Activated CD4-positive, alpha-beta T cell treated with anti-CD3 and anti-CD28 coated beads, Interleukin-2, amount 10 ng/mL, durations not matched to agents 24 days and 14 days (primary cell): ENCODE measurements at regions not wholly inside any gene's neighbourhood (a gene's known extent, or its start where the extent isn't known, plus 50 kb on each side); places are given as distances from the start of the nearest gene placed in this dataset.

Source experiments
- DNase-seq: peaks from one replicate; pipeline ENCODE4 v3.0.0; 2022
- H3K27ac Mint-ChIP-seq: one replicate; pipeline ENCODE4 v1.8.0; 2022; ENCODE audit warnings: mild to moderate bottlenecking, mixed read lengths
- H3K27me3 Mint-ChIP-seq: one replicate; pipeline ENCODE4 v1.8.0; 2022; ENCODE audit warnings: mixed read lengths
- H3K36me3 Mint-ChIP-seq: one replicate; pipeline ENCODE4 v1.8.0; 2022; ENCODE audit warnings: low read depth, mild to moderate bottlenecking, mixed read lengths
- H3K4me1 Mint-ChIP-seq: one replicate; pipeline ENCODE4 v1.8.0; 2021; ENCODE audit warnings: mixed read lengths
- H3K4me3 Mint-ChIP-seq: one replicate; pipeline ENCODE4 v1.8.0; 2022; ENCODE audit warnings: mild to moderate bottlenecking, moderate library complexity, mixed read lengths
- H3K9me3 Mint-ChIP-seq: one replicate; pipeline ENCODE4 v1.8.0; 2021; ENCODE audit warnings: mixed read lengths
- intact Hi-C: fragments of 100-400 bp; cut with micrococcal nuclease; formaldehyde crosslinking; loops from one replicate; pipeline ENCODE4 v1.15.1; 2023

- Mint-ChIP-seq H3K4me3 (no peak overlapping the region), H3K9me3 (no peaks in the 10 kb centered on the region), H3K4me1 (peaks cover 32% of the 10 kb centered on the region), H3K27me3 (no peaks in the 10 kb centered on the region), H3K27ac (no peak overlapping the region), H3K36me3 (no peaks in the 10 kb centered on the region)
- intact Hi-C loops, result loop anchor here (10.0 kb wide), 1 partner anchor 129 kb away; the partner anchor contains the start of gene C22orf39
- no peak for DNase-seq
Observed at GRCh38 chr22:19574247-19574646, 50.0 kb upstream of the CLDN5 start.

- Mint-ChIP-seq H3K36me3 (no peaks in the 10 kb centered on the region), H3K9me3 (no peaks in the 10 kb centered on the region), H3K4me1 (peaks cover 46% of the 10 kb centered on the region), H3K27ac (peak overlapping the region; percentile 94), H3K27me3 (no peaks in the 10 kb centered on the region), H3K4me3 (peak overlapping the region; percentile 70)
- intact Hi-C loops, result loop anchor here (1.0 to 10.0 kb wide), 2 partner anchors 34 to 132 kb away; partner anchors contain the start of gene C22orf39
- peak; percentile 87 for DNase-seq
Observed at GRCh38 chr22:19576460-19577421, 52.5 kb upstream of the CLDN5 start.

GRCh38 chr22:19577422-19577966 is 53.3 kb upstream of the CLDN5 start:
- DNase-seq, result no peak
- Mint-ChIP-seq H3K27me3 (no peaks in the 10 kb centered on the region), H3K4me1 (peaks cover 46% of the 10 kb centered on the region), H3K4me3 (peak overlapping the region; percentile 70), H3K27ac (peak overlapping the region; percentile 94), H3K36me3 (no peaks in the 10 kb centered on the region), H3K9me3 (no peaks in the 10 kb centered on the region)
- intact Hi-C loops, result loop anchor here (10.0 kb wide), 1 partner anchor 133 kb away; the partner anchor contains the start of gene C22orf39

GRCh38 chr22:19578180-19579004 is 54.2 kb upstream of the CLDN5 start:
- H3K36me3 Mint-ChIP-seq, result no peaks in the 10 kb centered on the region
- DNase-seq, result no peak
- peaks cover 46% of the 10 kb centered on the region for H3K4me1 Mint-ChIP-seq
- no peaks in the 10 kb centered on the region for H3K9me3 Mint-ChIP-seq
- intact Hi-C loops, result loop anchor here (10.0 kb wide), 1 partner anchor 134 kb away; the partner anchor contains the start of gene C22orf39
- H3K27me3 Mint-ChIP-seq, result no peaks in the 10 kb centered on the region
- peak overlapping the region; percentile 37 for H3K4me3 Mint-ChIP-seq
- H3K27ac Mint-ChIP-seq, result peak overlapping the region; percentile 88

GRCh38 chr22:19579115-19579811 is 55.1 kb upstream of the CLDN5 start:
- Mint-ChIP-seq H3K36me3 (no peaks in the 10 kb centered on the region), H3K9me3 (no peaks in the 10 kb centered on the region), H3K4me3 (peak overlapping the region; percentile 62), H3K27ac (peak overlapping the region; percentile 88), H3K27me3 (no peaks in the 10 kb centered on the region), H3K4me1 (peaks cover 46% of the 10 kb centered on the region)
- DNase-seq, result peak; percentile 67
- intact Hi-C loops, result loop anchor here (10.0 kb wide), 1 partner anchor 134 kb away; the partner anchor contains the start of gene C22orf39

- H3K36me3 Mint-ChIP-seq, result no peaks in the 10 kb centered on the region
- H3K4me1 Mint-ChIP-seq, result peaks cover 46% of the 10 kb centered on the region
- H3K27me3 Mint-ChIP-seq, result no peaks in the 10 kb centered on the region
- peak overlapping the region; percentile 88 for H3K27ac Mint-ChIP-seq
- peak overlapping the region; percentile 54 for H3K4me3 Mint-ChIP-seq
- no peaks in the 10 kb centered on the region for H3K9me3 Mint-ChIP-seq
- DNase-seq, result peak; percentile 80
- intact Hi-C loops, result loop anchor here (10.0 kb wide), 1 partner anchor 135 kb away; the partner anchor contains the start of gene C22orf39
Observed at GRCh38 chr22:19579880-19580279, 55.7 kb upstream of the CLDN5 start.

DNA sequence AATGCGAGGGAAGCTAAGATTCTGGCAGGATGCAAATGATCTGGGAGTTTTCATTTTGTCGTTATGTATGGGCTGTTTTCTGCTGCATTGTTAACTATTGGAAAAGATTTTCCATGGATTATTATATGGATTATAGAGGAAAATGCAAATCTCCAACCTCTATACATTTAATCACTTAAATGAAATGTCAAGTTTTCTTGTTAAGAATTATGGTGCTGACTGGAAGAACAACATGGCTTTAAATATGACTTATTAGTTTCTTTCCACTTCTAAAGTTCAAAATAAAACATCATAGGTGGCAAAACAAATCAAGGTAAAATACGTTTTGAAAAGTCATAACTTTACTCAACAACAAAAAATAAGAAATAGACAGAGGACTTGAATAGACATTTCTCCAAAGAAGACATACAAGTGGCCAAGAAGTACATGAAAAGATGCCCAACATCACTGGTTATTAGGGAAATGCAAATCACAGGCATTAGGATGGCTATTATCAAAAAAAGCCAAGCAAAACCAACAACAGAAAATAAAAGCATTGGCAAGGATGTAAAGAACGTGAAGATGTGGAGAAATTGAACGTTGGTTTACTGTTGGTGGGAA is 56.2 kb upstream of the CLDN5 start:
- H3K27me3 Mint-ChIP-seq, result no peaks in the 10 kb centered on the region
- H3K4me1 Mint-ChIP-seq, result peaks cover 48% of the 10 kb centered on the region
- DNase-seq, result no peak
- no peaks in the 10 kb centered on the region for H3K9me3 Mint-ChIP-seq
- peak overlapping the region; percentile 54 for H3K4me3 Mint-ChIP-seq
- intact Hi-C loops, result no loop called here
- H3K27ac Mint-ChIP-seq, result peak overlapping the region; percentile 88
- no peaks in the 10 kb centered on the region for H3K36me3 Mint-ChIP-seq

DNA sequence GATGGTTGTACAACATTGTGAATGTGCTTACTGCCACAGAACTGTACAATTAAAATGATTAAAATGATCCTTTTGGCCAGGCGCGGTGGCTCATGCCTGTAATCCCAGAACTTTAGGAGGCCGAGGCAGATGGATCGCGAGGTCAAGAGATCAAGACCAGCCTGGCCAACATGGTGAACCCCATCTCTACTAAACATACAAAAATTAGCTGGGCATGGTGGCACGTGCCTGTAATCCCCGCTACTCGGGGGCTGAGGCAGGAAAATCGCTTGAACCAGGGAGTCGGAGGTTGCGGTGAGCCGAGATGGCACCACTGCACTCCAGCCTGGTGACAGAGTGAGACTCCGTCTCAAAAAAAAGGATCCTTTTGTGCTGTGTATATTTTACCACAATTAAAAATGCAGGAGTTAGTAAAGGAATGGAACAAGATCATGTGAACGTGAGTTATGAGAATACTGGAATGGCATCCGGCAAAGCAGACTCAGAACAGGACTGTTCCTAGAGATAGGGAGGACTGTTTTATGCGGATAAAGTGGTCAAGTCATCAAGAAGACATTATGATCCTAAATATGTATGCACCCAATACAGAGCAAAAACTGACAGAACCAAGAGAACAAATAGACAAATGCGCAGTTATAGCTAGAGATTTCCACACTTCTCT is 58.0 kb upstream of the CLDN5 start:
- Mint-ChIP-seq H3K27ac (no peak overlapping the region), H3K4me1 (peaks cover 37% of the 10 kb centered on the region), H3K36me3 (no peaks in the 10 kb centered on the region), H3K4me3 (no peak overlapping the region), H3K27me3 (no peaks in the 10 kb centered on the region), H3K9me3 (no peaks in the 10 kb centered on the region)
- intact Hi-C loops, result no loop called here
- DNase-seq, result no peak

GRCh38 chr22:19586922-19587684 is 62.9 kb upstream of the CLDN5 start:
- H3K27me3 Mint-ChIP-seq, result peaks cover 5% of the 10 kb centered on the region
- no peaks in the 10 kb centered on the region for H3K9me3 Mint-ChIP-seq
- no peak for DNase-seq
- H3K4me3 Mint-ChIP-seq, result no peak overlapping the region
- intact Hi-C loops, result no loop called here
- H3K36me3 Mint-ChIP-seq, result no peaks in the 10 kb centered on the region
- H3K4me1 Mint-ChIP-seq, result peaks cover 2% of the 10 kb centered on the region
- H3K27ac Mint-ChIP-seq, result no peak overlapping the region

DNA sequence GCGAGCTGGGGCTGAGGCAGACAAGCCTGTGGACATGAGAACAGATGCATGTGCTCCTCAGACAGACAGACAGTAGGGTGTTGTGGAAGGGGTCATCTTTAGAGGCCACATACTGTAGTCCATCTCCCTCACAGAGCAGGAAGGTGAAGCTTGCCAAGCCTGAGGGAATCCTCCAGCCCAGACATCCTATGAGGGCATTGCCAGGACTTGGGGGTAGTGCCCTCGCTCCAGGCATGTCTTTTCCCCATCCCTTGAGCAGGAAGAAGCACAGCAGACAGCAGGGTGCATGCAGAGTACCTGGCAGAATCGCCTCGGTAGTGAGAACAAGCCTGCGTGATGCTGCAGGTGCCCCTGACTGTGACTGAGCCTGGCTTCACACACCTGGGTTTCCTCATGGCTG is 66.5 kb upstream of the CLDN5 start:
- DNase-seq, result no peak
- Mint-ChIP-seq H3K27ac (no peak overlapping the region), H3K4me3 (no peak overlapping the region), H3K4me1 (peaks cover 5% of the 10 kb centered on the region), H3K27me3 (peaks cover 5% of the 10 kb centered on the region), H3K36me3 (no peaks in the 10 kb centered on the region), H3K9me3 (no peaks in the 10 kb centered on the region)
- intact Hi-C loops, result no loop called here

DNA sequence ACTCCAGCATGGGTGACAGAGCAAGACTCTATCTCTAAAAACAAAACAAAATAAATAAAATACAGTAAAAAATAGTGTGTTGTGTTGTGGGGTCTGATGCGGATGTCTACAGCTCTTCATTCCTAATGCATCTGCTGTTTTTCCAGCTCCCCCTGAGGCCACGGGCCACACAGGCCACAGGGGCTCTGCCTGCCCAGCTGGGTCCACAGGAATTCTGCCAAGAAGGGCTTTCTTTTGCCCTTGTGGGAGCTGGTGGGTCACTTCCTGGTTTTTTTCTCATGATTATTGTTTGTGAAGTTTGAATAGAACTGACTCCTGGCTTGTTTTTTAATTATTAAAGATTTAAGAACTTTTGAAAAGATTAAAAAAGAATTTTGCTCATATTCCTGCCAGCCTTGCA is 67.4 kb upstream of the CLDN5 start:
- H3K9me3 Mint-ChIP-seq, result no peaks in the 10 kb centered on the region
- H3K27me3 Mint-ChIP-seq, result peaks cover 5% of the 10 kb centered on the region
- no peaks in the 10 kb centered on the region for H3K36me3 Mint-ChIP-seq
- no peak overlapping the region for H3K4me3 Mint-ChIP-seq
- no peak for DNase-seq
- H3K27ac Mint-ChIP-seq, result no peak overlapping the region
- H3K4me1 Mint-ChIP-seq, result peaks cover 5% of the 10 kb centered on the region
- intact Hi-C loops, result no loop called here

DNA sequence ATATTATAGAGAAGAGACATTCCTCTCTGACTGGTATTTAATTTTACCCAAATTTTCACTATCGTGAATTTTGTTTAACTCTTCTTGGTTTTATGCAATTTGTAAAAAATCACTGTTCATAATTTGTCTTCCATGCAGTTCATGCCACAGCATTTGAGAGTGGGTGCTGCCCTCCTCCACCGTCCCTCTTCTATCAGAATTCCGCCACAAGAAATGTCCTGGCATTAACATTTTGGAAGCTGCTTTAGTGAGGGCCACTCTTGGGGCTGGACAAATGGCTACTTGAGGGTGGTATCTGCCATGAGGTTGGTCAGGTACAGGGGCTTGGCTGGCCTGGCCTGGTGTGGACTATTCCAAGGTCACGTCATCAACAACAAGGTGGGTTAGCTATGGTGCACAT is 68.3 kb upstream of the CLDN5 start:
- no peak overlapping the region for H3K27ac Mint-ChIP-seq
- peaks cover 5% of the 10 kb centered on the region for H3K27me3 Mint-ChIP-seq
- H3K36me3 Mint-ChIP-seq, result no peaks in the 10 kb centered on the region
- no peak for DNase-seq
- intact Hi-C loops, result no loop called here
- H3K4me3 Mint-ChIP-seq, result no peak overlapping the region
- peaks cover 12% of the 10 kb centered on the region for H3K4me1 Mint-ChIP-seq
- no peaks in the 10 kb centered on the region for H3K9me3 Mint-ChIP-seq
